NCI-H1417 treated with DMSO at 0.1 percent for 48 hours (cell line): ENCODE measurements at regions not wholly inside any gene's neighbourhood (a gene's known extent, or its start where the extent isn't known, plus 50 kb on each side); places are given as distances from the start of the nearest gene placed in this dataset.
A peak's percentile ranks its signal among the peaks of the same experiment; 100 is the strongest.
"Not testable (repeated sequence)": the region's sequence is repeated elsewhere in the genome, so short reads cannot be mapped to it uniquely, and the experiment has no call there.

Experiments
- DNase-seq: peaks from one replicate; lab custom pipeline; 2025; lab: John Stamatoyannopoulos, UW

GRCh38 chr1:80305466-80305865 is 1298.9 kb upstream of the ADGRL4 start:
- no peak for DNase-seq

GRCh38 chr1:80293818-80294217 is 1287.3 kb upstream of the ADGRL4 start:
- DNase-seq = no peak

GRCh38 chr1:80288750-80289149 is 1282.2 kb upstream of the ADGRL4 start:
- DNase-seq = not testable (repeated sequence)

- DNase-seq = no peak
Observed at GRCh38 chr1:80282536-80282935, 1276.0 kb upstream of the ADGRL4 start.

GRCh38 chr1:80278936-80279335 is 1272.4 kb upstream of the ADGRL4 start:
- DNase-seq = no peak

GRCh38 chr1:80274256-80274655 is 1267.7 kb upstream of the ADGRL4 start:
- no peak for DNase-seq

- DNase-seq = no peak
Observed at GRCh38 chr1:80272495-80272894, 1266.0 kb upstream of the ADGRL4 start.

- DNase-seq = no peak
Observed at GRCh38 chr1:80258659-80259058, 1252.1 kb upstream of the ADGRL4 start.

GRCh38 chr1:80251591-80251990 is 1245.1 kb upstream of the ADGRL4 start:
- DNase-seq = no peak

- no peak for DNase-seq
Observed at GRCh38 chr1:80251171-80251570, 1244.6 kb upstream of the ADGRL4 start.

- no peak for DNase-seq
Observed at GRCh38 chr1:80250573-80251168, 1244.1 kb upstream of the ADGRL4 start.

GRCh38 chr1:80249699-80250098 is 1243.2 kb upstream of the ADGRL4 start:
- DNase-seq = no peak

- DNase-seq = no peak
Observed at GRCh38 chr1:80248886-80249285, 1242.4 kb upstream of the ADGRL4 start.

- no peak for DNase-seq
Observed at GRCh38 chr1:80245813-80246212, 1239.3 kb upstream of the ADGRL4 start.

- no peak for DNase-seq
Observed at GRCh38 chr1:80244372-80244771, 1237.8 kb upstream of the ADGRL4 start.

- no peak for DNase-seq
Observed at GRCh38 chr1:80241566-80241965, 1235.0 kb upstream of the ADGRL4 start.

- DNase-seq = no peak
Observed at GRCh38 chr1:80225510-80225909, 1219.0 kb upstream of the ADGRL4 start.

GRCh38 chr1:80221319-80221718 is 1214.8 kb upstream of the ADGRL4 start:
- DNase-seq = no peak

- no peak for DNase-seq
Observed at GRCh38 chr1:80218112-80218511, 1211.6 kb upstream of the ADGRL4 start.

GRCh38 chr1:80217377-80217986 is 1211.0 kb upstream of the ADGRL4 start:
- peak; percentile 9 for DNase-seq

GRCh38 chr1:80214888-80215540 is 1208.5 kb upstream of the ADGRL4 start:
- DNase-seq = no peak

- no peak for DNase-seq
Observed at GRCh38 chr1:80212948-80213347, 1206.4 kb upstream of the ADGRL4 start.

- DNase-seq = no peak
Observed at GRCh38 chr1:80211691-80212380, 1205.3 kb upstream of the ADGRL4 start.
